ENCODE measurements at regions not wholly inside any gene's neighbourhood (a gene's known extent, or its start where the extent isn't known, plus 50 kb on each side); places are given as distances from the start of the nearest gene placed in this dataset.
A peak's percentile ranks its signal among the peaks of the same experiment; 100 is the strongest.

- POLR2A ChIA-PET, result no interaction called here
- Histone ChIP-seq H3K4me1 (ENCODE audit: control insufficient read depth, insufficient read depth, low read length) (no peaks in the 10 kb centered on the region), H3K36me3 (ENCODE audit: control insufficient read depth in 2 of 2, insufficient read depth in 1 of 2, low read length in 2 of 2) (no peaks in the 10 kb centered on the region), H3K9me3 (ENCODE audit: control insufficient read depth, insufficient read depth, low read depth, low read length) (no peaks in the 10 kb centered on the region), H3K27ac (ENCODE audit: extremely low read depth, low read depth, low read length) (no peak overlapping the region), H3K4me3 (ENCODE audit: low read depth, low read length) (no peak overlapping the region)
- CTCF ChIA-PET, result interaction anchor here (0.6 kb wide), 1 partner anchor 24 kb away, joined by 3 read pairs; no protein-coding TSS in a partner anchor
- peak; percentile 88 for TF ChIP-seq GLIS1 (tag by site-specific recombination; IDR thresholded peaks at IDR 0.05)
- TF ChIP-seq ZNF610 (tag by site-specific recombination; IDR thresholded peaks at IDR 0.05; ENCODE audit: borderline replicate concordance), result no peak
These were observed 85.5 kb upstream of the PRR5 start for GRCh38 chr22:44616461-44616860.

- no peak for TF ChIP-seq REPIN1 (tag by site-specific recombination; IDR thresholded peaks at IDR 0.05; ENCODE audit: low read depth)
- TF ChIP-seq HOXD13 (CRISPR knock-in tag; IDR thresholded peaks at IDR 0.05; ENCODE audit: borderline replicate concordance), result no peak
- TF ChIP-seq ZNF701 (tag by site-specific recombination; IDR thresholded peaks at IDR 0.05), result no peak
- TF ChIP-seq ZBTB8A (tag by site-specific recombination; IDR thresholded peaks at IDR 0.05), result no peak
- TF ChIP-seq ZNF140 (tag by site-specific recombination; IDR thresholded peaks at IDR 0.05), result no peak
- no peak for TF ChIP-seq ZNF350 (tag by site-specific recombination; IDR thresholded peaks at IDR 0.05)
- TF ChIP-seq ZNF132 (tag by site-specific recombination; IDR thresholded peaks at IDR 0.05; ENCODE audit: borderline replicate concordance), result no peak
- no peak for TF ChIP-seq ZNF24 (tag by site-specific recombination; IDR thresholded peaks at IDR 0.05)
- TF ChIP-seq, protein P1, sequence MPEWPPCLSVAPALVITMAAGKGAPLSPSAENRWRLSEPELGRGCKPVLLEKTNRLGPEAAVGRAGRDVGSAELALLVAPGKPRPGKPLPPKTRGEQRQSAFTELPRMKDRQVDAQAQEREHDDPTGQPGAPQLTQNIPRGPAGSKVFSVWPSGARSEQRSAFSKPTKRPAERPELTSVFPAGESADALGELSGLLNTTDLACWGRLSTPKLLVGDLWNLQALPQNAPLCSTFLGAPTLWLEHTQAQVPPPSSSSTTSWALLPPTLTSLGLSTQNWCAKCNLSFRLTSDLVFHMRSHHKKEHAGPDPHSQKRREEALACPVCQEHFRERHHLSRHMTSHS (tag by site-specific recombination; IDR thresholded peaks at IDR 0.05), result no peak
- peak; percentile 76 for TF ChIP-seq ZIC2 (tag by site-specific recombination; IDR thresholded peaks at IDR 0.05)
- TF ChIP-seq GLIS1 (tag by site-specific recombination; IDR thresholded peaks at IDR 0.05), result peak; percentile 69
- CTCF ChIA-PET, result interaction anchor here (0.5 kb wide), 1 partner anchor 70 kb away, joined by 3 read pairs; no protein-coding TSS in a partner anchor
- POLR2A ChIA-PET, result no interaction called here
These were observed 86.3 kb upstream of the PRR5 start for GRCh38 chr22:44615602-44616180.

DNA sequence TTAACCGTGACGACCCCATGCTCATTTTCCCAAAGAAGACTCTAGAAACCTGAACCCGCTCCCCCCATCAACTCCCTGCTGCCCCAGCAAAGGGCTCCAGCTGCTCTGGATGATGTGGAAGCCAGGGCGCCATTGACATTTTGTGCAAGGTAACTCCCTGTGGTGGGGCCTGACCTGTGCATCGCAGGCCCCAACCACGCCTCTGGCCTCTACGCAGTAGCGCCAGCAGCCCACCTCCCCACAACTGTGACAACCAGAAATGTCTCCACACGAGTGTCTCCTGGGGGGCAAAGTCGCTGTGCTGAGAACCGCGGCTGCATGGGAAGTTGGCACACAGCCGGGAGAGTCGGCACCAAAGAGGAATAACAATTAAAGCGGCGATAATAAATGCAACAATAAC, 86.9 kb upstream of the PRR5 start:
- Histone ChIP-seq H3K4me1 (ENCODE audit: control insufficient read depth, insufficient read depth, low read length) (no peaks in the 10 kb centered on the region), H3K27ac (ENCODE audit: extremely low read depth, low read depth, low read length) (no peak overlapping the region), H3K36me3 (ENCODE audit: control insufficient read depth in 2 of 2, insufficient read depth in 1 of 2, low read length in 2 of 2) (no peaks in the 10 kb centered on the region), H3K4me3 (ENCODE audit: low read depth, low read length) (no peak overlapping the region), H3K9me3 (ENCODE audit: control insufficient read depth, insufficient read depth, low read depth, low read length) (no peaks in the 10 kb centered on the region)
- ChIA-PET POLR2A (no interaction called here), CTCF (interaction anchor here (0.5 to 0.6 kb wide), 2 partner anchors 69 to 904 kb away, joined by 3 read pairs; no protein-coding TSS in a partner anchor)
- TF ChIP-seq ZBTB1 (tag by site-specific recombination; IDR thresholded peaks at IDR 0.05), result no peak
- TF ChIP-seq ZNF768 (tag by site-specific recombination; IDR thresholded peaks at IDR 0.05), result no peak
- TF ChIP-seq ZNF843 (tag by site-specific recombination; IDR thresholded peaks at IDR 0.05), result no peak
- no peak for TF ChIP-seq ZNF658 (tag by site-specific recombination; IDR thresholded peaks at IDR 0.05)
- TF ChIP-seq, protein P2, sequence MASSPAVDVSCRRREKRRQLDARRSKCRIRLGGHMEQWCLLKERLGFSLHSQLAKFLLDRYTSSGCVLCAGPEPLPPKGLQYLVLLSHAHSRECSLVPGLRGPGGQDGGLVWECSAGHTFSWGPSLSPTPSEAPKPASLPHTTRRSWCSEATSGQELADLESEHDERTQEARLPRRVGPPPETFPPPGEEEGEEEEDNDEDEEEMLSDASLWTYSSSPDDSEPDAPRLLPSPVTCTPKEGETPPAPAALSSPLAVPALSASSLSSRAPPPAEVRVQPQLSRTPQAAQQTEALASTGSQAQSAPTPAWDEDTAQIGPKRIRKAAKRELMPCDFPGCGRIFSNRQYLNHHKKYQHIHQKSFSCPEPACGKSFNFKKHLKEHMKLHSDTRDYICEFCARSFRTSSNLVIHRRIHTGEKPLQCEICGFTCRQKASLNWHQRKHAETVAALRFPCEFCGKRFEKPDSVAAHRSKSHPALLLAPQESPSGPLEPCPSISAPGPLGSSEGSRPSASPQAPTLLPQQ (tag by site-specific recombination; IDR thresholded peaks at IDR 0.05), result no peak
- TF ChIP-seq ZNF214 (tag by site-specific recombination; IDR thresholded peaks at IDR 0.05; ENCODE audit: borderline replicate concordance), result no peak
- TF ChIP-seq KLF9 (tag by site-specific recombination; IDR thresholded peaks at IDR 0.05; ENCODE audit: low read depth), result no peak
- no peak for TF ChIP-seq SP3 (tag by site-specific recombination; IDR thresholded peaks at IDR 0.05)
- no peak for TF ChIP-seq MEIS1 (CRISPR knock-in tag; IDR thresholded peaks at IDR 0.05; ENCODE audit: borderline replicate concordance)
- no peak for TF ChIP-seq ZNF449 (tag by site-specific recombination; IDR thresholded peaks at IDR 0.05)
- TF ChIP-seq, protein P3, sequence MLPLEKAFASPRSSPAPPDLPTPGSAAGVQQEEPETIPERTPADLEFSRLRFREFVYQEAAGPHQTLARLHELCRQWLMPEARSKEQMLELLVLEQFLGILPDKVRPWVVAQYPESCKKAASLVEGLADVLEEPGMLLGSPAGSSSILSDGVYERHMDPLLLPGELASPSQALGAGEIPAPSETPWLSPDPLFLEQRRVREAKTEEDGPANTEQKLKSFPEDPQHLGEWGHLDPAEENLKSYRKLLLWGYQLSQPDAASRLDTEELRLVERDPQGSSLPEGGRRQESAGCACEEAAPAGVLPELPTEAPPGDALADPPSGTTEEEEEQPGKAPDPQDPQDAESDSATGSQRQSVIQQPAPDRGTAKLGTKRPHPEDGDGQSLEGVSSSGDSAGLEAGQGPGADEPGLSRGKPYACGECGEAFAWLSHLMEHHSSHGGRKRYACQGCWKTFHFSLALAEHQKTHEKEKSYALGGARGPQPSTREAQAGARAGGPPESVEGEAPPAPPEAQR (tag by site-specific recombination; IDR thresholded peaks at IDR 0.05), result no peak
- no peak for TF ChIP-seq REST (tag by site-specific recombination; IDR thresholded peaks at IDR 0.05)

More at GRCh38 chr22:44615602-44616180, 86.3 kb upstream of the PRR5 start:
- Histone ChIP-seq H3K9me3 (ENCODE audit: control insufficient read depth, insufficient read depth, low read depth, low read length) (no peaks in the 10 kb centered on the region), H3K4me3 (ENCODE audit: low read depth, low read length) (no peak overlapping the region), H3K4me1 (ENCODE audit: control insufficient read depth, insufficient read depth, low read length) (no peaks in the 10 kb centered on the region), H3K36me3 (ENCODE audit: control insufficient read depth in 2 of 2, insufficient read depth in 1 of 2, low read length in 2 of 2) (no peaks in the 10 kb centered on the region), H3K27ac (ENCODE audit: extremely low read depth, low read depth, low read length) (no peak overlapping the region)
